Astrocyte of the spinal cord (primary cell): ENCODE measurements at regions not wholly inside any gene's neighbourhood (a gene's known extent, or its start where the extent isn't known, plus 50 kb on each side); places are given as distances from the start of the nearest gene placed in this dataset.
"Not testable (repeated sequence)": the region's sequence is repeated elsewhere in the genome, so short reads cannot be mapped to it uniquely, and the experiment has no call there.

Source experiments
- DNase-seq: peaks from one replicate; pipeline ENCODE4 v3.0.0; 2011; ENCODE audit warnings: low read depth, low spot score
- H3K4me3 ChIP-seq: 2 replicates; pipeline ENCODE4 v1.5.1; 2011; ENCODE audit warnings: low read depth, mild to moderate bottlenecking, low read length, moderate library complexity
- CTCF ChIP-seq: IDR thresholded peaks from 2 replicates; pipeline ENCODE4 v1.5.1; 2012; ENCODE audit warnings: low read depth, mild to moderate bottlenecking, low read length, inconsistent platforms
- in situ Hi-C: cut with HindIII; loops from 2 replicates; pipeline ENCODE4 v1.10.0; 2017; ENCODE audit warnings: low sequenced_read_pairs

GRCh38 chr12:4829793-4830162 lies 79.9 kb upstream of the KCNA1 start:
- no peak for DNase-seq
- no peak for TF ChIP-seq CTCF
- H3K4me3 ChIP-seq: no peak overlapping the region
- in situ Hi-C loops: no loop called here

DNA sequence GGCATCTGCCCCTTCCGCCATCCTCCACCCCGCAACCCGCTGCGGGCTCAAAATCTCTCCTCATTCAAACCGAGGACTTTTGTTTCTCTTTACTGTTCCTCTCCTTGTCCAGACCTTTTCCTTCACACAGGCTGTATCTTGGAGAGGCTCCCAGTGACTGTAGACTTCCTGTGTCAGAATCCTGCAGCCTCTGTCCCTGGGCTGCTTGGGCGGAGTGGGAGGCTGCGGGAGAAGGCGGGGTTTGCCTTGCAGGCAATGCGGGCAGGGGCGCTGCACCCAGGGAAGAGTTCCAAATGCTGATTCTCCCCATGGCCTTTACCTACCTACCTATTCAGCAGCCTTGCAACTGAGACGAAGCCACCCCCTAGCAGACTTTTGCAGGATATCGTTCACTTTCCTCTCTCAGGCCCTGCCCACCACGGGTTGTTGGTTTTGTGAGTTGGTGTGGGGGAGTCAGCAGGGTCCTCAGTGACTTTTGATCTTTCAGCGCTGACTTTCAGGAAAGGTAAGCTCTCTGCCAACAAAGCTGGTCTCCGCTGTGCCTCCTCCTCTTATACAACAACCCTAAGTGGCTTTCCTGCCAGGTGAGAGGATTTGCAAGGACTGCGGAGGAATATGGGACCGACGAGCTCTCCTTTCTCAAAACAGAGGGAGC lies 79.0 kb upstream of the KCNA1 start:
- DNase-seq: no peak
- in situ Hi-C loops: no loop called here
- no peak for TF ChIP-seq CTCF
- H3K4me3 ChIP-seq: no peak overlapping the region

- DNase-seq: no peak
- in situ Hi-C loops: no loop called here
- no peak for TF ChIP-seq CTCF
- H3K4me3 ChIP-seq: no peak overlapping the region
These were observed 76.7 kb upstream of the KCNA1 start for GRCh38 chr12:4833053-4833452.

GRCh38 chr12:4833524-4833923 lies 76.2 kb upstream of the KCNA1 start:
- no peak for TF ChIP-seq CTCF
- H3K4me3 ChIP-seq: no peak overlapping the region
- DNase-seq: no peak
- in situ Hi-C loops: no loop called here

- H3K4me3 ChIP-seq, in situ Hi-C loops, DNase-seq: not testable (repeated sequence)
These were observed 67.3 kb upstream of the KCNA1 start for GRCh38 chr12:4842401-4842800.

GRCh38 chr12:4843907-4844306 lies 65.8 kb upstream of the KCNA1 start:
- H3K4me3 ChIP-seq: no peak overlapping the region
- TF ChIP-seq CTCF: no peak
- in situ Hi-C loops: no loop called here
- DNase-seq: no peak

- DNase-seq: no peak
- no peak for TF ChIP-seq CTCF
- in situ Hi-C loops: no loop called here
- H3K4me3 ChIP-seq: no peak overlapping the region
These were observed 62.0 kb upstream of the KCNA1 start for GRCh38 chr12:4847713-4848112.
